SK-N-SH treated with all-trans-retinoic acid at 6 μM for 48 hours (cell line): ENCODE measurements at regions not wholly inside any gene's neighbourhood (a gene's known extent, or its start where the extent isn't known, plus 50 kb on each side); places are given as distances from the start of the nearest gene placed in this dataset.

Experiments
- ARNTL ChIP-seq: fragments of 450-650 bp; formaldehyde crosslinking; IDR thresholded peaks from 2 replicates; pipeline ENCODE4 v1.5.0; 2020; ENCODE audit warnings: low read depth, mild to moderate bottlenecking, moderate library complexity, borderline replicate concordance
- CREB5 ChIP-seq: fragments of 250-450 bp; sonication (Bioruptor Pico); IDR thresholded peaks from 2 replicates; pipeline ENCODE4 v1.5.1; 2020; ENCODE audit warnings: low read depth, mild to moderate bottlenecking, moderate library complexity
- CSRNP3 ChIP-seq: fragments of 250-450 bp; sonication (Bioruptor Pico); IDR thresholded peaks from 2 replicates; pipeline ENCODE4 v1.5.1; 2021; ENCODE audit warnings: mild to moderate bottlenecking, moderate library complexity
- PATZ1 ChIP-seq: fragments of 250-450 bp; sonication (Bioruptor Pico); IDR thresholded peaks from 2 replicates; pipeline ENCODE4 v1.8.0; 2020; ENCODE audit warnings: mild to moderate bottlenecking, moderate library complexity, borderline replicate concordance
- PPARA ChIP-seq: fragments of 250-450 bp; sonication (Bioruptor Pico); IDR thresholded peaks from 2 replicates; pipeline ENCODE4 v1.5.0; 2020; ENCODE audit warnings: mild to moderate bottlenecking, borderline replicate concordance
- RARB ChIP-seq: fragments of 250-450 bp; sonication (Bioruptor Pico); IDR thresholded peaks from 2 replicates; pipeline ENCODE4 v1.8.0; 2021; ENCODE audit warnings: mild to moderate bottlenecking, moderate library complexity
- SNAI2 ChIP-seq: fragments of 250-450 bp; sonication (Bioruptor Pico); IDR thresholded peaks from 2 replicates; pipeline ENCODE4 v1.5.0; 2020; ENCODE audit warnings: mild to moderate bottlenecking, moderate library complexity
- TCF4 ChIP-seq: fragments of 250-450 bp; sonication (Bioruptor Pico); IDR thresholded peaks from 2 replicates; pipeline ENCODE4 v1.8.0; 2021; ENCODE audit warnings: mild to moderate bottlenecking, moderate library complexity, borderline replicate concordance
- ZFP3 ChIP-seq: fragments of 250-450 bp; sonication (Bioruptor Pico); IDR thresholded peaks from 2 replicates; pipeline ENCODE4 v1.5.0; 2020; ENCODE audit warnings: mild to moderate bottlenecking, moderate library complexity
- ZFP30 ChIP-seq: fragments of 450-650 bp; formaldehyde crosslinking; IDR thresholded peaks from 2 replicates; pipeline ENCODE4 v1.5.0; 2022; ENCODE audit warnings: mild to moderate bottlenecking, moderate library complexity
- ZNF70 ChIP-seq: fragments of 450-650 bp; formaldehyde crosslinking; IDR thresholded peaks from 2 replicates; pipeline ENCODE4 v1.5.0; 2020; ENCODE audit warnings: mild to moderate bottlenecking, moderate library complexity

- TF ChIP-seq CSRNP3 (CRISPR knock-in tag) = no peak
- no peak for TF ChIP-seq PPARA (CRISPR knock-in tag)
- TF ChIP-seq PATZ1 (CRISPR knock-in tag) = no peak
- TF ChIP-seq ARNTL (CRISPR knock-in tag) = no peak
- TF ChIP-seq RARB (CRISPR knock-in tag) = no peak
- TF ChIP-seq ZNF70 = no peak
- no peak for TF ChIP-seq CREB5 (CRISPR knock-in tag)
- no peak for TF ChIP-seq ZFP30
- TF ChIP-seq TCF4 = no peak
- no peak for TF ChIP-seq SNAI2 (CRISPR knock-in tag)
- no peak for TF ChIP-seq ZFP3 (CRISPR knock-in tag)
These were observed 74.8 kb upstream of the RGPD4 start for GRCh38 chr2:107751936-107752335.
